CD4-positive, alpha-beta T cell (primary cell): ENCODE measurements at regions not wholly inside any gene's neighbourhood (a gene's known extent, or its start where the extent isn't known, plus 50 kb on each side); places are given as distances from the start of the nearest gene placed in this dataset.

ENCODE experiments used
- ATAC-seq: fragments of 200-7000 bp; cut with Tn5 transposase; one replicate; pipeline ENCODE4 v1.10.0; 2022; ENCODE audit warnings: mild to moderate bottlenecking; ENCODE audit not compliant: poor library complexity
- CTCF ChIA-PET: fragments of 350-600 bp; sonication (Branson Sonifier 250); formaldehyde crosslinking; loops from one replicate; lab custom pipeline; 2021; ENCODE audit warnings: antibody characterized with exemption, inconsistent platforms; lab: Charles Lee
- POLR2A ChIA-PET: fragments of 350-600 bp; sonication (Branson Sonifier 250); formaldehyde crosslinking; loops from one replicate; lab custom pipeline; 2021; ENCODE audit warnings: antibody characterized with exemption, inconsistent platforms; lab: Charles Lee
- DNase-seq, 14 experiments: peaks; one replicate each; pipeline ENCODE4 v3.0.0-alpha.2; 2013 to 2020; ENCODE audit warnings: mixed read lengths in 2 of 14
- H3K27ac ChIP-seq, 2 donors: one replicate each; pipeline versions ENCODE4 v1.5.1 to v1.7.0; 2013; ENCODE audit warnings: low read length in 2 of 2, low read depth in 1 of 2, mild to moderate bottlenecking in 1 of 2
- H3K27me3 ChIP-seq, 2 experiments: 1 replicate in 1 of 2; 2 replicates in 1 of 2; pipeline versions ENCODE4 v1.6.1 to v1.7.0; 2013; ENCODE audit warnings: low read length in 2 of 2, control low read depth in 1 of 2, mild to moderate bottlenecking in 1 of 2, moderate library complexity in 1 of 2; ENCODE audit not compliant: insufficient read depth in 2 of 2, control insufficient read depth in 1 of 2
- H3K36me3 ChIP-seq: one replicate; pipeline ENCODE4 v1.6.1; 2013; ENCODE audit warnings: low read length, control low read depth; ENCODE audit not compliant: insufficient read depth
- H3K4me1 ChIP-seq: one replicate; pipeline ENCODE4 v1.6.1; 2013; ENCODE audit warnings: low read length, control low read depth; ENCODE audit not compliant: insufficient read depth
- H3K4me3 ChIP-seq: one replicate; pipeline ENCODE4 v1.5.1; 2013; ENCODE audit warnings: mild to moderate bottlenecking, low read length, moderate library complexity
- H3K9me3 ChIP-seq, 2 experiments: 1 replicate in 1 of 2; 2 replicates in 1 of 2; pipeline versions ENCODE4 v1.6.1 to v1.7.0; 2013; ENCODE audit warnings: low read length in 2 of 2, mild to moderate bottlenecking in 2 of 2, control low read depth in 1 of 2, moderate library complexity in 1 of 2; ENCODE audit not compliant: control insufficient read depth in 1 of 2, insufficient read depth in 1 of 2
- H3K27ac Mint-ChIP-seq: one replicate; pipeline ENCODE4 v1.8.0; 2020; ENCODE audit warnings: mixed read lengths
- H3K27me3 Mint-ChIP-seq: one replicate; pipeline ENCODE4 v1.8.0; 2021; ENCODE audit warnings: mixed read lengths
- H3K36me3 Mint-ChIP-seq: one replicate; pipeline ENCODE4 v1.8.0; 2021; ENCODE audit warnings: low read depth, mixed read lengths
- H3K4me1 Mint-ChIP-seq: one replicate; pipeline ENCODE4 v1.8.0; 2021; ENCODE audit warnings: low read depth, mixed read lengths
- H3K4me3 Mint-ChIP-seq: one replicate; pipeline ENCODE4 v1.8.0; 2020; ENCODE audit warnings: mild to moderate bottlenecking, mixed read lengths
- H3K9me3 Mint-ChIP-seq: one replicate; pipeline ENCODE4 v1.8.0; 2020; ENCODE audit warnings: mixed read lengths
- intact Hi-C, 2 experiments: fragments of 100-400 bp; cut with DNase I in 1 of 2; cut with micrococcal nuclease in 1 of 2; formaldehyde crosslinking; loops; one replicate each; pipeline versions ENCODE4 v1.15.1 to v1.9.0; 2023 to 2025; cut with DNase I, micrococcal nuclease
- TF ChIP-seq, protein P1 (sequence below): fragments of 200-600 bp; IDR thresholded peaks from one replicate; pipeline ENCODE4 v1.8.0; 2022; ENCODE audit warnings: antibody characterized with exemption, mild to moderate bottlenecking

DNA sequence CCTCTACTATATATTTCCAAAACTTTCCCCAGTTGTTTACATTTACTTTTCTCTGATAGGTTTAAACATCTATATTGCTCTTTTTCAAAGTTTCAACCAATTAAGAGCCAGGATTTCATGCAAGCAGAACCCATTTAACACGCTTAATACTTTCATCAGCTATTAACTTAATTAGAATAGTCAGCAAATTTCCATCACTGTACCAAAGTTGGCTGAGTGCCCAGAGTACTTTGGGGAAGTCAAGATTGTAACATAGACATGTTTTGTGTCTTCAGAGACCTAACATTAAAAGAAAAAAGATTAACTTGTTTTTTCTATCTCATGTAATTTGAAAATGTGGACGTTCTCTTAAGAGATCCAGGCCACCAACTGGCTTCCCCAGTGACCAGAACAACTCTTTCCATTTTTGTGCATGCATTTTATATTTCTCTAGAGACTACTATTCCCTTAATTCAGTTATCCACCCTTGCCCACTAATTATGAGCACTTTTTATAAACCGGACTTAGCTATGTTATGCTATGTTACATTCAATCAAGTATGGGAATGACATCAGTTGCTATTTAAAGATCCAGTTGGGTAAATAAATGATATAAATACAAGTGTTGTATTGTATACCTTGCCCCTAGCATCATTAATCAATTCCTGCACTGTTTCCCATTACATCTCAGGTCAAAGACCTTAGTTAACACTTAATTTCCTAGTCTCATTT lies 478.1 kb upstream of the NMUR2 start:
- Mint-ChIP-seq H3K36me3 (no peaks in the 10 kb centered on the region), H3K27ac (no peak overlapping the region), H3K4me1 (no peaks in the 10 kb centered on the region), H3K4me3 (no peak overlapping the region), H3K27me3 (no peaks in the 10 kb centered on the region), H3K9me3 (peaks cover 12% of the 10 kb centered on the region)
- no peaks in the 10 kb centered on the region for H3K9me3 ChIP-seq
- TF ChIP-seq, protein P1, sequence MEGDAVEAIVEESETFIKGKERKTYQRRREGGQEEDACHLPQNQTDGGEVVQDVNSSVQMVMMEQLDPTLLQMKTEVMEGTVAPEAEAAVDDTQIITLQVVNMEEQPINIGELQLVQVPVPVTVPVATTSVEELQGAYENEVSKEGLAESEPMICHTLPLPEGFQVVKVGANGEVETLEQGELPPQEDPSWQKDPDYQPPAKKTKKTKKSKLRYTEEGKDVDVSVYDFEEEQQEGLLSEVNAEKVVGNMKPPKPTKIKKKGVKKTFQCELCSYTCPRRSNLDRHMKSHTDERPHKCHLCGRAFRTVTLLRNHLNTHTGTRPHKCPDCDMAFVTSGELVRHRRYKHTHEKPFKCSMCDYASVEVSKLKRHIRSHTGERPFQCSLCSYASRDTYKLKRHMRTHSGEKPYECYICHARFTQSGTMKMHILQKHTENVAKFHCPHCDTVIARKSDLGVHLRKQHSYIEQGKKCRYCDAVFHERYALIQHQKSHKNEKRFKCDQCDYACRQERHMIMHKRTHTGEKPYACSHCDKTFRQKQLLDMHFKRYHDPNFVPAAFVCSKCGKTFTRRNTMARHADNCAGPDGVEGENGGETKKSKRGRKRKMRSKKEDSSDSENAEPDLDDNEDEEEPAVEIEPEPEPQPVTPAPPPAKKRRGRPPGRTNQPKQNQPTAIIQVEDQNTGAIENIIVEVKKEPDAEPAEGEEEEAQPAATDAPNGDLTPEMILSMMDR, result no peak
- POLR2A ChIA-PET, result no interaction called here
- intact Hi-C loops, result no loop called here
- no peak overlapping the region for H3K27ac ChIP-seq
- ATAC-seq, result no peak
- H3K4me1 ChIP-seq, result no peaks in the 10 kb centered on the region
- H3K4me3 ChIP-seq, result no peak overlapping the region
- no peaks in the 10 kb centered on the region for H3K36me3 ChIP-seq
- H3K27me3 ChIP-seq, result no peaks in the 10 kb centered on the region
- DNase-seq, result no peak
- CTCF ChIA-PET, result no interaction called here

DNA sequence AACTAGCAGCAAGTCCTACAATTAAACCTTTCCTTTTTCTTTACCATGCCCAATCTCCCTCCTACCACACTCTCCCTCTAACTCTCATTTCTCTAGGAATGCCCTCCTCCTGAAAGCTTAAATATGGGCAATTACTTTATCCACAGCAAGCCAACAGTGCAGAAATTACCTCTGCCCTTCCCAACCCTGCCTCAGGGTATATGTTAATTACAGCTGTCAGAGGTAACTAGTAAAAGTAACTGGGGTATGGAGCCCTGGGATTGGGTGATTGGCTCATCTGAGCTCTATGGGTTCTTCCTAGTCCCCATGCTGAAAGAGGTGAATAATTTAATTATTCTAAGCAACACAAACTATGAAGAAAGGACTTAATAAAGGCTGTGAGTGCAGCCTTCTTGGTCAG lies 478.9 kb upstream of the NMUR2 start:
- intact Hi-C loops, result no loop called here
- TF ChIP-seq, protein P1, result no peak
- Histone ChIP-seq H3K4me1 (no peaks in the 10 kb centered on the region), H3K4me3 (no peak overlapping the region), H3K9me3 (no peaks in the 10 kb centered on the region), H3K36me3 (no peaks in the 10 kb centered on the region), H3K27ac (no peak overlapping the region), H3K27me3 (no peaks in the 10 kb centered on the region)
- POLR2A ChIA-PET, result no interaction called here
- H3K4me3 Mint-ChIP-seq, result no peak overlapping the region
- H3K27me3 Mint-ChIP-seq, result no peaks in the 10 kb centered on the region
- H3K27ac Mint-ChIP-seq, result no peak overlapping the region
- peaks cover 12% of the 10 kb centered on the region for H3K9me3 Mint-ChIP-seq
- no peaks in the 10 kb centered on the region for H3K36me3 Mint-ChIP-seq
- DNase-seq, result no peak
- CTCF ChIA-PET, result no interaction called here
- no peak for ATAC-seq
- H3K4me1 Mint-ChIP-seq, result no peaks in the 10 kb centered on the region

DNA sequence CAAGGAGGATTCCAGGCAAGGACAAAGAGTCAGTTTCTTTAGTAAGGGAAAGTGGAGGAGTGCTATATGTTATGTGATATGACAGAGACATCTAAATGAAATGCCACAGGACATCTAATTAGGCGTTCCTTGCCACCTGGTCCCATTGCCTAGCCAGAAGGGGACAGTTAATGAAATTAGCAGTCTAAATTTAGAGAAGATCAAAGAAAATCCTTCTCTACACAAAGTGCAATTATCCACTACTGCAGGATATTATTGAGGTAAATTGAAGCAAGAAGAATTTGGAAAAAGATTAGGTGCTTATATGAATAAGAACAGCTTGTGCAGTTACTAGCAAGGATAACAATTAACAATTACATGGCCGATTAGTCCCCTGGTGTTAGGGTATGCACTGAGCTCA lies 495.3 kb upstream of the NMUR2 start:
- H3K27ac Mint-ChIP-seq, result no peak overlapping the region
- TF ChIP-seq, protein P1, result no peak
- intact Hi-C loops, result no loop called here

More for the DNA sequence above, 495.3 kb upstream of the NMUR2 start:
- Histone ChIP-seq H3K4me1 (no peaks in the 10 kb centered on the region), H3K36me3 (no peaks in the 10 kb centered on the region), H3K27ac (no peak overlapping the region), H3K9me3 (peaks cover 0 to 5% of the 10 kb centered on the region in 2 experiments), H3K4me3 (no peak overlapping the region), H3K27me3 (no peaks in the 10 kb centered on the region)
- no peak for DNase-seq
- ChIA-PET POLR2A (no interaction called here), CTCF (no interaction called here)
- Mint-ChIP-seq H3K4me3 (no peak overlapping the region), H3K27me3 (no peaks in the 10 kb centered on the region), H3K9me3 (peaks cover 5% of the 10 kb centered on the region), H3K36me3 (no peaks in the 10 kb centered on the region), H3K4me1 (no peaks in the 10 kb centered on the region)
- no peak for ATAC-seq
